HEK293 (cell line): ENCODE measurements at regions not wholly inside any gene's neighbourhood (a gene's known extent, or its start where the extent isn't known, plus 50 kb on each side); places are given as distances from the start of the nearest gene placed in this dataset.

Source experiments
- CTCF ChIA-PET: fragments of 350-600 bp; formaldehyde crosslinking; extraction: SDS; loops from one replicate; lab custom pipeline; 2021; ENCODE audit warnings: antibody characterized with exemption; lab: Yijun Ruan, JAX
- POLR2A ChIA-PET: fragments of 300-600 bp; formaldehyde crosslinking; extraction: SDS; loops from one replicate; lab custom pipeline; 2020; ENCODE audit warnings: antibody characterized with exemption, inconsistent platforms; lab: Yijun Ruan, JAX
- H3K27ac ChIP-seq: fragments of 200-500 bp; sonication (Bioruptor generic); 2 replicates; pipeline ENCODE4 v1.5.1; 2014; ENCODE audit warnings: low read depth, low read length, control low read depth, inconsistent platforms; ENCODE audit errors: extremely low read depth
- H3K36me3 ChIP-seq, 2 experiments: fragments of 200-500 bp in 1 of 2; sonication (Bioruptor generic) in 1 of 2; 1 replicate in 1 of 2; 2 replicates in 1 of 2; pipeline ENCODE4 v1.5.1; 2014 to 2017; ENCODE audit warnings: inconsistent platforms in 2 of 2, low read length in 2 of 2; ENCODE audit not compliant: control insufficient read depth in 2 of 2, insufficient read depth in 1 of 2
- H3K4me1 ChIP-seq: fragments of 200-500 bp; sonication (Bioruptor generic); 2 replicates; pipeline ENCODE4 v1.5.1; 2014; ENCODE audit warnings: mild to moderate bottlenecking, low read length, inconsistent platforms; ENCODE audit not compliant: control insufficient read depth, insufficient read depth
- H3K4me3 ChIP-seq: 2 replicates; pipeline ENCODE4 v1.5.1; 2011; ENCODE audit warnings: low read depth, mild to moderate bottlenecking, control low read depth, low read length, moderate library complexity
- H3K9me3 ChIP-seq: fragments of 200-500 bp; sonication (Bioruptor generic); 2 replicates; pipeline ENCODE4 v1.5.1; 2014; ENCODE audit warnings: low read depth, low read length, inconsistent platforms; ENCODE audit not compliant: control insufficient read depth, insufficient read depth
- KLF8 ChIP-seq: fragments of 450-650 bp; formaldehyde crosslinking; IDR thresholded peaks from 2 replicates; pipeline ENCODE4 v1.5.1; 2016; ENCODE audit warnings: missing biosample characterization, missing genetic modification characterization
- REPIN1 ChIP-seq: fragments of 450-650 bp; formaldehyde crosslinking; IDR thresholded peaks from 2 replicates; pipeline ENCODE4 v1.5.1; 2017; ENCODE audit warnings: missing biosample characterization, missing genetic modification characterization, low read depth
- SCRT1 ChIP-seq: fragments of 450-650 bp; formaldehyde crosslinking; IDR thresholded peaks from 2 replicates; pipeline ENCODE4 v1.5.1; 2016; ENCODE audit warnings: missing biosample characterization, missing genetic modification characterization, borderline replicate concordance
- WT1 ChIP-seq: fragments of 450-650 bp; formaldehyde crosslinking; IDR thresholded peaks from 2 replicates; pipeline ENCODE4 v1.5.1; 2016; ENCODE audit warnings: missing biosample characterization, missing genetic modification characterization
- ZBTB1 ChIP-seq: fragments of 450-650 bp; formaldehyde crosslinking; IDR thresholded peaks from 2 replicates; pipeline ENCODE4 v1.5.1; 2016; ENCODE audit warnings: missing biosample characterization, missing genetic modification characterization
- ZBTB20 ChIP-seq: fragments of 450-650 bp; formaldehyde crosslinking; IDR thresholded peaks from 2 replicates; pipeline ENCODE4 v1.5.1; 2016; ENCODE audit warnings: missing biosample characterization, missing genetic modification characterization
- ZIC2 ChIP-seq: fragments of 450-650 bp; formaldehyde crosslinking; IDR thresholded peaks from 2 replicates; pipeline ENCODE4 v1.5.1; 2016; ENCODE audit warnings: missing biosample characterization, missing genetic modification characterization
- ZNF223 ChIP-seq: fragments of 450-650 bp; formaldehyde crosslinking; IDR thresholded peaks from 2 replicates; pipeline ENCODE4 v1.5.1; 2016; ENCODE audit warnings: missing biosample characterization, missing genetic modification characterization
- ZNF23 ChIP-seq: fragments of 450-650 bp; formaldehyde crosslinking; IDR thresholded peaks from 2 replicates; pipeline ENCODE4 v1.5.1; 2016; ENCODE audit warnings: missing biosample characterization, missing genetic modification characterization, borderline replicate concordance
- ZNF394 ChIP-seq: fragments of 450-650 bp; formaldehyde crosslinking; IDR thresholded peaks from 2 replicates; pipeline ENCODE4 v1.5.1; 2016; ENCODE audit warnings: missing biosample characterization, missing genetic modification characterization, mild to moderate bottlenecking, moderate library complexity, borderline replicate concordance
- ZNF510 ChIP-seq: fragments of 450-650 bp; formaldehyde crosslinking; IDR thresholded peaks from 2 replicates; pipeline ENCODE4 v1.5.1; 2018; ENCODE audit warnings: mild to moderate bottlenecking, missing genetic modification characterization, missing biosample characterization; ENCODE audit not compliant: insufficient replicate concordance
- ZNF571 ChIP-seq: fragments of 450-650 bp; formaldehyde crosslinking; IDR thresholded peaks from 2 replicates; pipeline ENCODE4 v1.5.0; 2017; ENCODE audit warnings: missing biosample characterization, missing genetic modification characterization
- ZNF701 ChIP-seq: fragments of 450-650 bp; formaldehyde crosslinking; IDR thresholded peaks from 2 replicates; pipeline ENCODE4 v1.5.1; 2016; ENCODE audit warnings: missing biosample characterization, missing genetic modification characterization
- ZNF776 ChIP-seq: fragments of 450-650 bp; formaldehyde crosslinking; IDR thresholded peaks from 2 replicates; pipeline ENCODE4 v1.5.0; 2017; ENCODE audit warnings: missing biosample characterization, missing genetic modification characterization, borderline replicate concordance
- ZSCAN30 ChIP-seq: fragments of 450-650 bp; IDR thresholded peaks from 2 replicates; pipeline ENCODE4 v1.5.1; 2018; ENCODE audit warnings: missing biosample characterization, mild to moderate bottlenecking, missing genetic modification characterization, moderate library complexity
- TF ChIP-seq, protein P1 (sequence below): fragments of 450-650 bp; formaldehyde crosslinking; IDR thresholded peaks from 2 replicates; pipeline ENCODE4 v1.5.1; 2016; ENCODE audit warnings: missing biosample characterization, missing genetic modification characterization
- TF ChIP-seq, protein P2 (sequence below): fragments of 450-650 bp; formaldehyde crosslinking; IDR thresholded peaks from 2 replicates; pipeline ENCODE4 v1.5.1; 2016; ENCODE audit warnings: missing biosample characterization, missing genetic modification characterization
- TF ChIP-seq, protein P3 (sequence below): fragments of 450-650 bp; formaldehyde crosslinking; IDR thresholded peaks from 2 replicates; pipeline ENCODE4 v1.5.1; 2016; ENCODE audit warnings: missing biosample characterization, missing genetic modification characterization
- TF ChIP-seq, protein P4 (sequence below): fragments of 450-650 bp; formaldehyde crosslinking; IDR thresholded peaks from 2 replicates; pipeline ENCODE4 v1.5.1; 2017; ENCODE audit warnings: missing biosample characterization, missing genetic modification characterization
- TF ChIP-seq, protein P5 (sequence below): fragments of 450-650 bp; formaldehyde crosslinking; IDR thresholded peaks from 2 replicates; pipeline ENCODE4 v1.5.1; 2017; ENCODE audit warnings: missing biosample characterization, missing genetic modification characterization
- TF ChIP-seq, protein P6 (sequence below): fragments of 450-650 bp; formaldehyde crosslinking; IDR thresholded peaks from 2 replicates; pipeline ENCODE4 v1.5.1; 2016; ENCODE audit warnings: missing biosample characterization, missing genetic modification characterization

DNA sequence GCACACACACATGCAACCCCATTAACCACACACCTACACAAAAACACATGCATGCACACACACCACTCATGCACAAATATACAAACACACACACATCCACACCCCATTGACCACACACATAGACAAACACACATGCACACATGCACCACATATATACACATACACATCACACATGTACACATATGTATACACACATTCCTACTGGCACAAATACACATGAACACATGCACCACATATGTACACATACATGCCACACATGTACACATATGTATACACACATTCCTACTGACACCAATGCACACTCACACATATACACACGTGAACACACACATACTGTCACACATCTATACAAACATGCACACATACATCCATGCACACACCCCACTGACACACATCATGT, 212.5 kb upstream of the PPP2R2D start:
- Histone ChIP-seq H3K36me3 (no peaks in the 10 kb centered on the region), H3K4me3 (no peak overlapping the region), H3K9me3 (no peaks in the 10 kb centered on the region), H3K27ac (no peak overlapping the region), H3K4me1 (no peaks in the 10 kb centered on the region)
- CTCF ChIA-PET = no interaction called here
- POLR2A ChIA-PET = no interaction called here
- TF ChIP-seq, protein P1, sequence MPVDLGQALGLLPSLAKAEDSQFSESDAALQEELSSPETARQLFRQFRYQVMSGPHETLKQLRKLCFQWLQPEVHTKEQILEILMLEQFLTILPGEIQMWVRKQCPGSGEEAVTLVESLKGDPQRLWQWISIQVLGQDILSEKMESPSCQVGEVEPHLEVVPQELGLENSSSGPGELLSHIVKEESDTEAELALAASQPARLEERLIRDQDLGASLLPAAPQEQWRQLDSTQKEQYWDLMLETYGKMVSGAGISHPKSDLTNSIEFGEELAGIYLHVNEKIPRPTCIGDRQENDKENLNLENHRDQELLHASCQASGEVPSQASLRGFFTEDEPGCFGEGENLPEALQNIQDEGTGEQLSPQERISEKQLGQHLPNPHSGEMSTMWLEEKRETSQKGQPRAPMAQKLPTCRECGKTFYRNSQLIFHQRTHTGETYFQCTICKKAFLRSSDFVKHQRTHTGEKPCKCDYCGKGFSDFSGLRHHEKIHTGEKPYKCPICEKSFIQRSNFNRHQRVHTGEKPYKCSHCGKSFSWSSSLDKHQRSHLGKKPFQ (tag by site-specific recombination) = no peak
- TF ChIP-seq SCRT1 (tag by site-specific recombination) = no peak
- TF ChIP-seq ZIC2 (tag by site-specific recombination) = no peak
- TF ChIP-seq KLF8 (tag by site-specific recombination) = no peak
- no peak for TF ChIP-seq REPIN1 (tag by site-specific recombination)
- no peak for TF ChIP-seq ZNF776 (tag by site-specific recombination)
- no peak for TF ChIP-seq WT1 (tag by site-specific recombination)
- TF ChIP-seq, protein P2, sequence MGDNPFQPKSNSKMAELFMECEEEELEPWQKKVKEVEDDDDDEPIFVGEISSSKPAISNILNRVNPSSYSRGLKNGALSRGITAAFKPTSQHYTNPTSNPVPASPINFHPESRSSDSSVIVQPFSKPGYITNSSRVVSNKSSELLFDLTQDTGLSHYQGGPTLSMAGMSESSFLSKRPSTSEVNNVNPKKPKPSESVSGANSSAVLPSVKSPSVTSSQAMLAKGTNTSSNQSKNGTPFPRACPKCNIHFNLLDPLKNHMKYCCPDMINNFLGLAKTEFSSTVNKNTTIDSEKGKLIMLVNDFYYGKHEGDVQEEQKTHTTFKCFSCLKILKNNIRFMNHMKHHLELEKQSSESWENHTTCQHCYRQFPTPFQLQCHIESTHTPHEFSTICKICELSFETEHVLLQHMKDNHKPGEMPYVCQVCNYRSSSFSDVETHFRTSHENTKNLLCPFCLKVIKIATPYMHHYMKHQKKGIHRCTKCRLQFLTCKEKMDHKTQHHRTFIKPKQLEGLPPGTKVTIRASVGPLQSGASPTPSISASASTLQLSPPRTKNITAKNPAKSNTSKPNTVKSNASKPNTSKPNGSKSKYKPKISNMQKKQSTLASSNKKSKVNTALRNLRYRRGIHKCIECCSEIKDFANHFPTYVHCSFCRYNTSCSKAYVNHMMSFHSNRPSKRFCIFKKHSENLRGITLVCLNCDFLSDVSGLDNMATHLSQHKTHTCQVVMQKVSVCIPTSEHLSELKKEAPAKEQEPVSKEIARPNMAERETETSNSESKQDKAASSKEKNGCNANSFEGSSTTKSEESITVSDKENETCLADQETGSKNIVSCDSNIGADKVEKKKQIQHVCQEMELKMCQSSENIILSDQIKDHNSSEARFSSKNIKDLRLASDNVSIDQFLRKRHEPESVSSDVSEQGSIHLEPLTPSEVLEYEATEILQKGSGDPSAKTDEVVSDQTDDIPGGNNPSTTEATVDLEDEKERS = no peak
- TF ChIP-seq ZNF701 (tag by site-specific recombination) = no peak
- TF ChIP-seq ZNF394 (tag by site-specific recombination) = no peak
- TF ChIP-seq ZBTB20 (tag by site-specific recombination) = no peak
- no peak for TF ChIP-seq ZNF510 (tag by site-specific recombination)
- TF ChIP-seq ZNF223 (tag by site-specific recombination) = no peak
- TF ChIP-seq, protein P3, sequence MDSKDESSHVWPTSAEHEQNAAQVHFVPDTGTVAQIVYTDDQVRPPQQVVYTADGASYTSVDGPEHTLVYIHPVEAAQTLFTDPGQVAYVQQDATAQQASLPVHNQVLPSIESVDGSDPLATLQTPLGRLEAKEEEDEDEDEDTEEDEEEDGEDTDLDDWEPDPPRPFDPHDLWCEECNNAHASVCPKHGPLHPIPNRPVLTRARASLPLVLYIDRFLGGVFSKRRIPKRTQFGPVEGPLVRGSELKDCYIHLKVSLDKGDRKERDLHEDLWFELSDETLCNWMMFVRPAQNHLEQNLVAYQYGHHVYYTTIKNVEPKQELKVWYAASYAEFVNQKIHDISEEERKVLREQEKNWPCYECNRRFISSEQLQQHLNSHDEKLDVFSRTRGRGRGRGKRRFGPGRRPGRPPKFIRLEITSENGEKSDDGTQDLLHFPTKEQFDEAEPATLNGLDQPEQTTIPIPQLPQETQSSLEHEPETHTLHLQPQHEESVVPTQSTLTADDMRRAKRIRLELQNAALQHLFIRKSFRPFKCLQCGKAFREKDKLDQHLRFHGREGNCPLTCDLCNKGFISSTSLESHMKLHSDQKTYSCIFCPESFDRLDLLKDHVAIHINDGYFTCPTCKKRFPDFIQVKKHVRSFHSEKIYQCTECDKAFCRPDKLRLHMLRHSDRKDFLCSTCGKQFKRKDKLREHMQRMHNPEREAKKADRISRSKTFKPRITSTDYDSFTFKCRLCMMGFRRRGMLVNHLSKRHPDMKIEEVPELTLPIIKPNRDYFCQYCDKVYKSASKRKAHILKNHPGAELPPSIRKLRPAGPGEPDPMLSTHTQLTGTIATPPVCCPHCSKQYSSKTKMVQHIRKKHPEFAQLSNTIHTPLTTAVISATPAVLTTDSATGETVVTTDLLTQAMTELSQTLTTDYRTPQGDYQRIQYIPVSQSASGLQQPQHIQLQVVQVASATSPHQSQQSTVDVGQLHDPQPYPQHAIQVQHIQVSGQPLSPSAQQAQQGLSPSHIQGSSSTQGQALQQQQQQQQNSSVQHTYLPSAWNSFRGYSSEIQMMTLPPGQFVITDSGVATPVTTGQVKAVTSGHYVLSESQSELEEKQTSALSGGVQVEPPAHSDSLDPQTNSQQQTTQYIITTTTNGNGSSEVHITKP = no peak
- TF ChIP-seq, protein P4, sequence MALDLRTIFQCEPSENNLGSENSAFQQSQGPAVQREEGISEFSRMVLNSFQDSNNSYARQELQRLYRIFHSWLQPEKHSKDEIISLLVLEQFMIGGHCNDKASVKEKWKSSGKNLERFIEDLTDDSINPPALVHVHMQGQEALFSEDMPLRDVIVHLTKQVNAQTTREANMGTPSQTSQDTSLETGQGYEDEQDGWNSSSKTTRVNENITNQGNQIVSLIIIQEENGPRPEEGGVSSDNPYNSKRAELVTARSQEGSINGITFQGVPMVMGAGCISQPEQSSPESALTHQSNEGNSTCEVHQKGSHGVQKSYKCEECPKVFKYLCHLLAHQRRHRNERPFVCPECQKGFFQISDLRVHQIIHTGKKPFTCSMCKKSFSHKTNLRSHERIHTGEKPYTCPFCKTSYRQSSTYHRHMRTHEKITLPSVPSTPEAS (tag by site-specific recombination) = no peak

DNA sequence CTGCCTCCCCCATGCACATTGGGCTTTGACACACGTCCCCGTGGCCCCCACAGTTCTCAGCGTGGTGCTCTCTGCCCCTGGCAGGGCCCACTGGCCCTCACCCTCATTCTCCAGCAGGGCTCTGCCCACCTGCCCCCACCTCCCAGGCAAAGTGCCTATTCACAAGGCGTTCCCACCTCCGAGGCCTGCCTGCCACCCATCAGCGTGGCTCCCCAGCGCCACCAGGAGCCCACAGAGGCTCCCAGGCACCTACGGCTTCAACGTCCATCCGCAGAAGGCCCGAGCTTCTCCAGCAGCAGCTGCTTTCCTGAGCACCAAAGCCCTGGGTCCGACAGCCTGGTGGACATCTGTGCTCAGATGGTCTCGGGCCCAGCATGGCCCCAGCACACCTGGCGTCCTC, 211.8 kb upstream of the PPP2R2D start:
- Histone ChIP-seq H3K4me3 (no peak overlapping the region), H3K9me3 (no peaks in the 10 kb centered on the region), H3K4me1 (no peaks in the 10 kb centered on the region), H3K36me3 (no peaks in the 10 kb centered on the region), H3K27ac (no peak overlapping the region)
- ChIA-PET CTCF (no interaction called here), POLR2A (no interaction called here)
- TF ChIP-seq, protein P5, sequence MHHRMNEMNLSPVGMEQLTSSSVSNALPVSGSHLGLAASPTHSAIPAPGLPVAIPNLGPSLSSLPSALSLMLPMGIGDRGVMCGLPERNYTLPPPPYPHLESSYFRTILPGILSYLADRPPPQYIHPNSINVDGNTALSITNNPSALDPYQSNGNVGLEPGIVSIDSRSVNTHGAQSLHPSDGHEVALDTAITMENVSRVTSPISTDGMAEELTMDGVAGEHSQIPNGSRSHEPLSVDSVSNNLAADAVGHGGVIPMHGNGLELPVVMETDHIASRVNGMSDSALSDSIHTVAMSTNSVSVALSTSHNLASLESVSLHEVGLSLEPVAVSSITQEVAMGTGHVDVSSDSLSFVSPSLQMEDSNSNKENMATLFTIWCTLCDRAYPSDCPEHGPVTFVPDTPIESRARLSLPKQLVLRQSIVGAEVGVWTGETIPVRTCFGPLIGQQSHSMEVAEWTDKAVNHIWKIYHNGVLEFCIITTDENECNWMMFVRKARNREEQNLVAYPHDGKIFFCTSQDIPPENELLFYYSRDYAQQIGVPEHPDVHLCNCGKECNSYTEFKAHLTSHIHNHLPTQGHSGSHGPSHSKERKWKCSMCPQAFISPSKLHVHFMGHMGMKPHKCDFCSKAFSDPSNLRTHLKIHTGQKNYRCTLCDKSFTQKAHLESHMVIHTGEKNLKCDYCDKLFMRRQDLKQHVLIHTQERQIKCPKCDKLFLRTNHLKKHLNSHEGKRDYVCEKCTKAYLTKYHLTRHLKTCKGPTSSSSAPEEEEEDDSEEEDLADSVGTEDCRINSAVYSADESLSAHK = no peak
- TF ChIP-seq ZNF23 (tag by site-specific recombination) = no peak
- no peak for TF ChIP-seq ZNF571 (tag by site-specific recombination)
- TF ChIP-seq, protein P6, sequence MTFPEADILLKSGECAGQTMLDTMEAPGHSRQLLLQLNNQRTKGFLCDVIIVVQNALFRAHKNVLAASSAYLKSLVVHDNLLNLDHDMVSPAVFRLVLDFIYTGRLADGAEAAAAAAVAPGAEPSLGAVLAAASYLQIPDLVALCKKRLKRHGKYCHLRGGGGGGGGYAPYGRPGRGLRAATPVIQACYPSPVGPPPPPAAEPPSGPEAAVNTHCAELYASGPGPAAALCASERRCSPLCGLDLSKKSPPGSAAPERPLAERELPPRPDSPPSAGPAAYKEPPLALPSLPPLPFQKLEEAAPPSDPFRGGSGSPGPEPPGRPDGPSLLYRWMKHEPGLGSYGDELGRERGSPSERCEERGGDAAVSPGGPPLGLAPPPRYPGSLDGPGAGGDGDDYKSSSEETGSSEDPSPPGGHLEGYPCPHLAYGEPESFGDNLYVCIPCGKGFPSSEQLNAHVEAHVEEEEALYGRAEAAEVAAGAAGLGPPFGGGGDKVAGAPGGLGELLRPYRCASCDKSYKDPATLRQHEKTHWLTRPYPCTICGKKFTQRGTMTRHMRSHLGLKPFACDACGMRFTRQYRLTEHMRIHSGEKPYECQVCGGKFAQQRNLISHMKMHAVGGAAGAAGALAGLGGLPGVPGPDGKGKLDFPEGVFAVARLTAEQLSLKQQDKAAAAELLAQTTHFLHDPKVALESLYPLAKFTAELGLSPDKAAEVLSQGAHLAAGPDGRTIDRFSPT (tag by site-specific recombination) = no peak
- no peak for TF ChIP-seq ZSCAN30 (tag by site-specific recombination)
- TF ChIP-seq ZBTB1 (tag by site-specific recombination) = no peak
